Ascending aorta (tissue), 2 donors: ENCODE measurements at regions not wholly inside any gene's neighbourhood (a gene's known extent, or its start where the extent isn't known, plus 50 kb on each side); places are given as distances from the start of the nearest gene placed in this dataset.

ENCODE experiments used
- DNase-seq, 2 donors: peaks; one replicate each; pipeline ENCODE4 v3.0.0-alpha.2; 2019; ENCODE audit warnings: low spot score in 2 of 2
- H3K27ac ChIP-seq, 2 donors: fragments of 200-600 bp; sonication (generic); one replicate each; pipeline ENCODE4 v1.5.1; 2016 to 2017; ENCODE audit warnings: mild to moderate bottlenecking in 1 of 2
- H3K27me3 ChIP-seq: fragments of 200-600 bp; sonication (generic); one replicate; pipeline ENCODE4 v1.5.1; 2017
- H3K36me3 ChIP-seq, 2 donors: fragments of 200-600 bp; sonication (generic); one replicate each; pipeline ENCODE4 v1.5.1; 2016
- H3K4me1 ChIP-seq, 2 donors: fragments of 200-600 bp; sonication (generic); one replicate each; pipeline ENCODE4 v1.5.1; 2016 to 2017; ENCODE audit warnings: mild to moderate bottlenecking in 1 of 2
- H3K4me3 ChIP-seq, 2 donors: fragments of 200-600 bp; sonication (generic); one replicate each; pipeline ENCODE4 v1.5.1; 2016 to 2017; ENCODE audit warnings: mild to moderate bottlenecking in 1 of 2
- H3K9me3 ChIP-seq, 2 donors: fragments of 200-600 bp; sonication (generic); one replicate each; pipeline ENCODE4 v1.5.1; 2016
- CTCF ChIP-seq, 3 experiments: fragments of 200-600 bp in 2 of 3; fragments of 450-650 bp in 1 of 3; sonication (generic) in 2 of 3; IDR thresholded peaks; one replicate each; pipeline ENCODE4 v1.5.1; 2016 to 2019; ENCODE audit warnings: antibody characterized with exemption in 3 of 3, mild to moderate bottlenecking in 1 of 3, moderate library complexity in 1 of 3
- intact Hi-C: fragments of 100-400 bp; cut with DNase I; formaldehyde crosslinking; loops from one replicate; pipeline ENCODE4 v1.15.1; 2023

GRCh38 chr10:28459453-28460144 lies 73.3 kb upstream of the WAC start:
- no peak for DNase-seq
- Histone ChIP-seq H3K9me3 (no peaks in the 10 kb centered on the region), H3K36me3 (no peaks in the 10 kb centered on the region), H3K27ac (no peak overlapping the region), H3K4me3 (no peak overlapping the region), H3K4me1 (no peaks in the 10 kb centered on the region), H3K27me3 (no peaks in the 10 kb centered on the region)
- TF ChIP-seq CTCF (IDR thresholded peaks at IDR 0.05), result no peak
- intact Hi-C loops, result no loop called here

DNA sequence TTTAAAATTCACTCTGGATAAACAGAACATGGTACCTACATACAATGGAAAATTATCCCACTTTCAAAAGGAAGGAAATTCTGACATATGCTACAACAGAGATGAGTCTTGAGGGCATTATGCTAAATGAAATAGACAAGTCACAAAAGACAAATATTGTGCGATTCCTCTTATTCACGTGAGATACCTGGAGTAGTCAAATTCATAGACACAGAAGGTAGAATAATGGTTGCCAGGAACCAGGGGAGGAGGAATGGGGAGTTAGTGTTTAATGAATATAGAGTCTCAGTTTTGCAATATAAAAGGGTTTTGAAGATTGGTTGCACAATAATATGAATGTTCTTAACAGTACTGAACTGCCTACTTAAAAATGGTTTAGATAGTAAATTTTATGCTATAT lies 69.8 kb upstream of the WAC start:
- intact Hi-C loops, result no loop called here
- Histone ChIP-seq H3K27ac (no peak overlapping the region), H3K4me1 (no peaks in the 10 kb centered on the region), H3K4me3 (no peak overlapping the region), H3K36me3 (no peaks in the 10 kb centered on the region), H3K27me3 (no peaks in the 10 kb centered on the region), H3K9me3 (no peaks in the 10 kb centered on the region)
- DNase-seq, result no peak
- no peak for TF ChIP-seq CTCF (IDR thresholded peaks at IDR 0.05)

GRCh38 chr10:28463676-28464395 lies 69.1 kb upstream of the WAC start:
- no peak for TF ChIP-seq CTCF (IDR thresholded peaks at IDR 0.05)
- H3K4me3 ChIP-seq, result no peak overlapping the region
- H3K36me3 ChIP-seq, result no peaks in the 10 kb centered on the region
- H3K4me1 ChIP-seq, result no peaks in the 10 kb centered on the region
- intact Hi-C loops, result no loop called here
- no peaks in the 10 kb centered on the region for H3K9me3 ChIP-seq
- H3K27me3 ChIP-seq, result no peaks in the 10 kb centered on the region
- no peak overlapping the region for H3K27ac ChIP-seq
- no peak for DNase-seq

GRCh38 chr10:28467615-28468014 lies 65.3 kb upstream of the WAC start:
- Histone ChIP-seq H3K4me3 (no peak overlapping the region), H3K27me3 (no peaks in the 10 kb centered on the region), H3K9me3 (no peaks in the 10 kb centered on the region), H3K4me1 (no peaks in the 10 kb centered on the region), H3K27ac (no peak overlapping the region), H3K36me3 (no peaks in the 10 kb centered on the region)
- DNase-seq, result no peak
- intact Hi-C loops, result loop anchor here (2.0 kb wide), 1 partner anchor 15 kb away; no protein-coding TSS in a partner anchor
- TF ChIP-seq CTCF (IDR thresholded peaks at IDR 0.05), result no peak

DNA sequence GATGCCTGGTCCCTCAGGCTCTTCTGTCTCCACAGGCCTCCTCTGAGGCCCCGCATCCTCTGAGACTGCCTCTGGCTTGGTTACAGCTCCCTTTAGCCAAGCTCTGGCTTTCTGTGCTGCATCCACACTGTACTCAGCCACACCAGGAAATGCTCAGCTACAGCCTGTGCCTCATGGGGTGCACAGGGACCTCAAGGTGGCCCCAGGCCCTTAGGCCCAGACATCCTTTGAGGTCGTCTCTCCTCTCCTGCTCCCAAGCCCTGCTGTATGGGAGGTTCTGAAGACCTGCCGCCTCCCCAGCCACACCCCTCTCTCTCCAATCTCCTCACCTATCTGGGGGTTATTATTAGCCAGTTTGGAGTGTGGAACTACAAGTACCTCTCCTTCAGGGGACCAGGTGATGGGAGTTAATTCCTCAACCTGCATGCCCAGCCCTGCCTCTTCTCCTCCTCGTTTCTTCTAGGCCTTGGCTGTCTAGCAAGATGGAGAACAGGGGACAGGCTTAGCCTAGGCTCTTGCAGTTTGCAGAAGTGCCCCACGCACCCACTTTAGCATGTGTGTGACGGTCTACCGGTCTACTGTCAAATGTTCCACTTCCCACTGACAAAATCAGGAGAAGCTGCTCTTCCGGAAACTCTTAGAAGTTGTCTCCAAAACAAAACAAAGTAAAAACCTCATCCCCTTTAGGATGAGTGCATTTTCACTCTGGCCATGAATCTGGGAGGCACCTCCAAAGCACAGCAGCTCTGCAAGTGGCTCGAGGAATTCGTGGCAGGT lies 64.0 kb upstream of the WAC start:
- no peak for DNase-seq

More for the DNA sequence above, 64.0 kb upstream of the WAC start:
- Histone ChIP-seq H3K9me3 (no peaks in the 10 kb centered on the region), H3K4me1 (no peaks in the 10 kb centered on the region), H3K36me3 (no peaks in the 10 kb centered on the region), H3K27ac (no peak overlapping the region), H3K27me3 (no peaks in the 10 kb centered on the region), H3K4me3 (no peak overlapping the region)
- intact Hi-C loops, result no loop called here
- no peak for TF ChIP-seq CTCF (IDR thresholded peaks at IDR 0.05)
